Stimulated activated CD8-positive, alpha-beta memory T cell treated with anti-CD3 and anti-CD28 coated beads, Interleukin-15, amount 100 ng/mL, for 4 hours (primary cell): ENCODE measurements at regions not wholly inside any gene's neighbourhood (a gene's known extent, or its start where the extent isn't known, plus 50 kb on each side); places are given as distances from the start of the nearest gene placed in this dataset.

Experiments
- DNase-seq, 2 donors: peaks; one replicate each; pipeline ENCODE4 v3.0.0-alpha.2; 2020; ENCODE audit warnings: low read depth in 2 of 2

DNA sequence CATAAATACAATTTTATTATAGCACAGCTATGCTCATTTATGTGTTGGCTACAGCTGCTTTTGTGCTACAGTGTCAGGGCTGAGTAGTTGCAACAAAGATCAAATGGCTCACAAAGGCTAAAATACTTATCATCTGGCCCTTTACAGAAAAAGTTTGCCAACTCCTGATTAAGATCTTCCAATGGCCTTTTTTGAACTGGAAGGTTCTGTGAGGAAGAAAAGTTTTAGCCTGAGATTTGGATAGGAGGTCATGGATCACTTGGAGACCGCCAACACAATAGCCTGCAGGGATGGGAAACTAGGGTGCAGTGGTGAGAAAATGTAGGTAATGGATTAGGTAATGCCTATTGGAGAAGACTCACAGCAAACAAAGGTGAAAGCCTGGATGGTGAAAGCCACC, 169.8 kb downstream of the NOC3L start:
- DNase-seq = no peak

GRCh38 chr10:94193466-94193924, 169.2 kb downstream of the NOC3L start:
- DNase-seq = no peak

DNA sequence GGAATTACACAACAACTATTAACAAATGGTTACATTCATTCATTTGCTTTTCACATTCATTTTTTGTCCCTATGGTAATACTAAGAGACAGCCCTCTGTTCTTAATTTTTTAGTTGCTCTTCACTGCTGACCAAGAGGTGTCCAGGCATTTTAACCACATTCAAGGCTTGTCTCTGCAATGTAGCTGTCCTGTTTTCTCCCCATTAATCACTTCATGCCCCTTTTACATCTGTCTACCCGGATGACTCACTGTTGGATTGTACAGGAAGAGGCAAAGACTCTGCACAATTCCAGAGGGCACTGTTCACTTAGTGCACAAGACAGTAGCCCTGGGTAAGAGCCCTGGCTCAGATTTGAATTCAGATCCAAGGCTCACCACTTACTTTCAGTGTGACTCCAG, 168.5 kb downstream of the NOC3L start:
- no peak for DNase-seq

DNA sequence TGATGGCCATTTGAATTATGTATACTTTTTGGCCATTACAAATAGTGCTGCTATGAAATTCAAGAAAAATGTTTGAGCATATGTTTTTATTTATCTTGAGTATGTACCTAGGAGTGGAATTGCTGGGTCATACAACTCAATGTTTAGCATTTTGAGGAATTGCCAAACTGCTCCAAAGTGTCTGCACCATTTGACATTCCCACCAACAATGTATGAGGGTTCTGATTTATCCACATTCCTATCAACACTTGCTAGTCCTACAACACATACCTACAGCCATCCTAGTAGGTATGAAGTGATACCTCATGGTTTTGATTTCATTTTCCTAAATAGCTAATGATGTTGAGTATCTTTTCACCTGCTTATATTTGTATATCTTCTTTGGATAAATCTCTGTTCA, 165.5 kb downstream of the NOC3L start:
- DNase-seq = no peak

DNA sequence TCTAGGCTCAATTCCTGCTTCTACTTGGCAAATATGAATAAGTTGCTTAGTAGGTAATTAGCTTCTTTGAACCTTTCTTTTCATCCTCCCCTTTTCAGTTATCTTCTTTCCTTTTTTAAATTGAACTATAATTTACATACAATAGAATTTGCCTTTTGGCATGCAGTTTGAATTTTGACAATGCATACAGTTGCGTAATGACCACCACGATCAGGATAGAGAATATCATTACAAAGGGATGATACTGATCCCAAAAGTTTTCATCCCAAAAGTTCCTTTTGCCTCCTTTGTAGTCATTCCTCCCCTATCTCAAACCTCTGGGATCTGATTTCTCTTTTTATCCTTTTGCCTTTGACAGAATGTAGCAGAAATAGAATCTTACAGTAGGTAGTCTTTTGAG, 164.4 kb downstream of the NOC3L start:
- no peak for DNase-seq

DNA sequence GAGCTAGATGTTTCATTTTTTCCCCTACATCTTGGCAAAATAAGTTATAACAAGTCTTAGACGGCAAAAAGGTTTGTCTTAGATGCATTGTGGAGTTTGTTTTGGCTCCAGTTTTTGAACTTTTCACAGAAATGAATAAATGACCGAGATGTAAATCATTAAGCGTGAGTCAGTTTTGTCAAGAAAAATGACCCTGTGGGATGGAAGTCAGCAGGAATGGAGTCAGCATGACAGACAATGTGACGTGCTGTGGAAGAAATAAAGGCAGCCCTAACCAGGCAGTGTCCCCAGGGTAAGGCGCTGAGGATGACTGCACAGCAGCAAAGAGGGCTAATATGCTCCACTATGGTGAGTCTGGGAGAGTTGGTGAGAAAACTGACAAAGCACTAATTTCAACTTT, 163.2 kb downstream of the NOC3L start:
- DNase-seq = no peak

GRCh38 chr10:94200146-94200837, 162.4 kb downstream of the NOC3L start:
- DNase-seq = no peak

GRCh38 chr10:94205396-94205831, 157.3 kb downstream of the NOC3L start:
- DNase-seq = no peak

GRCh38 chr10:94206176-94206575, 156.6 kb downstream of the NOC3L start:
- DNase-seq = no peak

DNA sequence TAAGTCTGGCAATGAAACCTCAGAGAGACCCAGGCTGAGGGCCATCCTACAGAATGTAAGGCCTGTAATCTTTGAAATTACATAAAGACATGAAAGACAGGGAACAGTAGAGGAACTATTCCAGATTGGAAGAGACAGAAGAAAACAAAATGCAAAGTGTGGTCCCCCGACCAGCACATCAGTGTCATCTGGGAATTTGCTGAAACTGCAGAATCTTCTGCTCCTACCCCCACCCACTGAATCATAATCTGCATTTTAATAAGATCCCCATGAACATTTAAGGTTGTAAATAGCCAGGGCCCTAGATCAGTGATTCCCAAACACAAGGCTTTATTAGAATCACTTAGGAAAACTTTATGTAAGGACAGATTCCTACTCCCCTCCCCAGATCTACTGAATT, 154.4 kb downstream of the NOC3L start:
- no peak for DNase-seq

DNA sequence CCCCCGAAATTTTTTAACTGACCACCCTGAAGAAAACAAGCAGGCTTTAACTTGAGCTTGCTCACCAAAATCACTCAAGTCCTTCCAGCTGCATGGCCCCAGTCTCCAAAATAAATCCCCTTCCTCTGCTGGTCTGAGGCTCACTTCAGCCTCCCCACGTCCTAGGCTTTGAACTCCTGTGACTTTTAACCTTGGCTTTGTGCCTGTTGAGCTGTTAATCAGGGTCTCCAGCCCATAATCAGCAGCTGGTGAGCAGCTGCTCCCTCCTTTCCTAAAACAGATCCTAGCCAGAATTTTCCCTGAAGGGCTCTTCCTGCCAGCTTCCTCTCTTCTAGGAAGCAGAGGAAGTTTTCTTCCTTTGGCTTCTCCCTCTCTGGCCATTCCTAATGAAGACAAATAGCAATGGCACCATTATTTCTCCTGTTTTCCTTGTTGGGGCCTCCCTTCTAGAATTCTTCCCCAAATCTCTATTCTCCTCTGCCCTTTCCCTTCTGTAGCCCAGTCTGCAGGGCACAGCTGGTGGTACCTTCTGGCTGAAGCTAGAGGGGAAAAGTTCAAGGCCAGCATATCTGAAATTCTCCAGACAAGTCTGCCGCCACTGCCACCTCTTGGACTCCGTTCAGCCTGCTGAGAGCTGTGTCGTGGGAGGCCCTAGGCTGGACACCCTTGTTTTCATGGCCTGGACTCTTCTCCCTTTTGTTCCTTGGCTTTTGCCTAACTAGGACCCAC, 152.1 kb downstream of the NOC3L start:
- no peak for DNase-seq

GRCh38 chr10:94211169-94211510, 151.6 kb downstream of the NOC3L start:
- no peak for DNase-seq

DNA sequence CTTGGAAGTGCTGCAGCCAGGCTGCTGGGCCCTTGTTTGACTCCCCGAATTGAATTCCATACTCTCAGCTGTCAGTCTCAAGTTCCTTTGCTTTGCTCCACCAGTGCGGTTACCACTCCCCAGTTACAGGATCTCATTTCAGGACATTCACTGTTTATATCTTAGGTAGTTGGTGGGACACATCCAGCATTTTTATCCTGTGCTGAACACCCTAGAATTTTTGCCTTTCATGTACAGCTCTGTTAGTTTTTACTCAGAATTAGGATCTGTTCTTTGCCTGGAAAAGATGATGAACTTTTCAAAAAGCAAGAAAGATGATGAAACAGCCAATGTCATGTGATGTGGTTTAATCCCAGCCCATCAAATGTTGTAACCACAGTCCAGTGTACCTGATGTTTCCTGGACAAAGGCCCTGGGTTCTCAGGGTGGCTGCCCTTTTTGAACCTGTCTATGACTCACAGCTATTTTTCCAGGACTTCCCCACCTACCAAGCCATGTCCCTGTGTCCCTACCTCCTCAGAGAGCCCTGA, 149.7 kb downstream of the NOC3L start:
- no peak for DNase-seq

DNA sequence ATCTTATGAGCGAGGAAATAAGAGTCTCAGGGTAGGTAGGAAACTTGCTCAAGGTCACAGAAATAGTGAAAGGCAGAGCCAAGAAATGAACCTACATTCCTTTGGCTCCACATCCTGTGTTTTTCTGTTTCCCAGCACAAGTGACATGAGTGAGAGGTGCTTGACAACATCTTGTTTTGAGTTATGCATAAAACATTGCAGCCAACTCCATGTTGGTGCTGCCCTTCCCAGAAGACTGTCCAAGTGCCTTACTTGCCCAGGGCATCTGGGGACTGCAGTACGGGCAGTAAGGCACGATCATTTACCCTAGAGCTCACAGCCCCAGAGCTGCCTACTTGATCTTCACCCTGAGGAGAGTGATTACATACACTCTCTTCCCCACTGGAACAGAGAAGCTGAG, 148.8 kb downstream of the NOC3L start:
- DNase-seq = no peak

DNA sequence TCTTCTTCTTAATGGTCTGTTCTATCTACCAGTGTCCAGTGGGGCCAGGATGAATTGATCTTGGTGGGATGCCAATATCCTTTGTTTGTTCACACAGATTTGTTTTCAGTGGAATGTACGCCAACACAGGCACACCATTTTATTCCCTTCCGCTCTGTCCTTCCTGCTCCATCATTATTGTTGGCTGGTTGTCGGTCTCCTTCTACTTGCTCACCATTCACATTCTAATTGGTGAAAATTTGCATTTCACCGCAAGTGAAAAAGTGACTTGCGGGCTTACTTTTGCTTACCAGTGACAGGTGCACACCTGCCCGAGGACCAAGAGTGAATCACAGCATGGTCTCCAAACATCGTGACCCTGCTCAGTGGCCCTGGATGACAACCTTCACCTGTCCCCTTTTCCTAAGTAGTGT, 148.3 kb downstream of the NOC3L start:
- DNase-seq = no peak

DNA sequence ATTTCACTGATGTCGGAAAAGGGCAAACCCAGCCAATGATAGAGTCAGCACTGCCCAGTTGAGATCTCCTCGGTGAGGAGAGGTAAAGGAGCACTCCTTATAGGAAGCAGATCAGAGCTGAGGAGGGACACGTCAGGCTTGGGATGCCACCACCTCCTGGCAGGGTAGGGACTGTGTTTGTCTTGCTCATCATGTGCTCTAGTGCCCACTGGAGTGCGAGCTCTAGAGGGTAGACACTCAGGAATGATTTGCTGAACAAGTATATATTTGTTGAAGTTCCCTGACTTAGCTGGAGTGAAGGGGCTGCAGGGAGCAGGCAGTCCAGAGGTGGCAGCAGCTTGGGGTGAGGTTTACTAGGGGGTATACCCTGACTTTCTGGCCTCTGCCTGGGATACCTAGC, 146.5 kb downstream of the NOC3L start:
- DNase-seq = no peak

GRCh38 chr10:94217411-94217810, 145.3 kb downstream of the NOC3L start:
- DNase-seq = no peak

GRCh38 chr10:94218493-94219183, 144.1 kb downstream of the NOC3L start:
- no peak for DNase-seq

DNA sequence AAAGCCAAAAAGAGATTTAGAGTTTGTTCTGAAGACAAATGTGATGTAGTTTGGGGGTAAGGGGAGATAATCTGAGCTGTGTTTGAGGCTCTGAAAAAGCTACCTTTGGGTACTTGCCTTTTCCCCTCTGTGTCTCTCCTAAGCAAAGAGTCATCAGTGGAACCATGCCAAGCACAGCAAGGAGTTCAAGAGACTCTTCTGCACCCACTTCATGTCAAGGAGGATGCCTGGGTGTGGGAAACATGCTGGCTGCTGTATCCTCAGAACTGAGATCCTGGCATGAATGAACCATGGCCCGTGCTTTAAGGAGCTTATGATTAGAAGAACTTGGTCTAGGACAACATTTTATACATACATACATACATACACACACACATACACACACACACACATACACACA, 142.9 kb downstream of the NOC3L start:
- DNase-seq = no peak

GRCh38 chr10:94220717-94221116, 142.0 kb downstream of the NOC3L start:
- DNase-seq = no peak

- no peak for DNase-seq
These were observed 138.9 kb downstream of the NOC3L start for GRCh38 chr10:94223702-94224370.

- no peak for DNase-seq
These were observed 138.1 kb downstream of the NOC3L start for GRCh38 chr10:94224656-94225055.
